Stomach (tissue), 4 donors: ENCODE measurements at regions not wholly inside any gene's neighbourhood (a gene's known extent, or its start where the extent isn't known, plus 50 kb on each side); places are given as distances from the start of the nearest gene placed in this dataset.

Source experiments
- CTCF ChIP-seq, 7 experiments: fragments of 450-650 bp in 4 of 7; fragments of 200-600 bp in 3 of 7; sonication (generic) in 3 of 7; IDR thresholded peaks; one replicate each; pipeline ENCODE4 v1.5.1; 2016 to 2019; ENCODE audit warnings: antibody characterized with exemption in 7 of 7, control low read depth in 2 of 7, mild to moderate bottlenecking in 1 of 7
- EP300 ChIP-seq: sonication (generic); formaldehyde crosslinking; IDR thresholded peaks from one replicate; pipeline ENCODE4 v1.6.1; 2017; ENCODE audit warnings: antibody characterized with exemption

GRCh38 chr7:36788825-36789470 lies 64.7 kb upstream of the AOAH start:
- TF ChIP-seq CTCF (IDR thresholded peaks at IDR 0.05) (no peak), EP300 (no peak)
